ENCODE measurements at regions not wholly inside any gene's neighbourhood (a gene's known extent, or its start where the extent isn't known, plus 50 kb on each side); places are given as distances from the start of the nearest gene placed in this dataset.

GRCh38 chr2:145020139-145020538 lies 500.2 kb upstream of the ZEB2 start:
- Histone ChIP-seq H3K27ac (replicated peaks) (no peak overlapping the region), H3K4me3 (replicated peaks; ENCODE audit: insufficient read depth, low read length) (no peak overlapping the region), H3K27me3 (ENCODE audit: insufficient read depth, poor library complexity, severe bottlenecking) (no peaks in the 10 kb centered on the region)
- no peak for DNase-seq (ENCODE audit: low read depth in 1 of 2, low spot score in 1 of 2)
- TF ChIP-seq POLR2AphosphoS5 (IDR thresholded peaks at IDR 0.05; ENCODE audit: low read depth) (no peak), REST (IDR thresholded peaks at IDR 0.05; ENCODE audit: insufficient replicate concordance, low read depth) (no peak), SPI1 (IDR thresholded peaks at IDR 0.05; ENCODE audit: borderline replicate concordance, low read depth) (no peak), CTCF (IDR thresholded peaks at IDR 0.05; ENCODE audit: insufficient read depth, low read length) (no peak), GABPA (IDR thresholded peaks at IDR 0.05; ENCODE audit: low read depth) (no peak)

DNA sequence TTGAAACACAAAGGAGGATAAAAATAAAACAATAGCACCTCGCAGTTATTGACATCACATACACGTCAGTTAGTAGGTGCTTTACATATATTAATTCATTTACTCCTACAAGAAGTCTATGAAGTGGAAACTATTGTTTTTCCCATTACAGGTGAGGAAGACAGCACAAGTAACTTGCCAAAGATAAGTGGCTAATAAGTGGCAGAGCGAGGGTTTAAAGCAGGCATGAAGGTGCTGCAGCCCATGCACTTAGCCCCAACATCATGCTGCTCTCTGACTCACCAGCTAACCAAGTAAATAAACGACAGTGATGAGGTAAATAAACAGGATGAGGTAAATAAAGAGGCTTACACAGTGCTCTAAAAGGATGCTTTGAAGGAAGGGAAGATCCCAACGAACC lies 498.6 kb upstream of the ZEB2 start:
- no peak overlapping the region for H3K27ac ChIP-seq (replicated peaks)
- TF ChIP-seq SPI1 (IDR thresholded peaks at IDR 0.05; ENCODE audit: borderline replicate concordance, low read depth): no peak
- no peak for TF ChIP-seq POLR2AphosphoS5 (IDR thresholded peaks at IDR 0.05; ENCODE audit: low read depth)
- TF ChIP-seq REST (IDR thresholded peaks at IDR 0.05; ENCODE audit: insufficient replicate concordance, low read depth): no peak
- TF ChIP-seq GABPA (IDR thresholded peaks at IDR 0.05; ENCODE audit: low read depth): no peak
- TF ChIP-seq CTCF (IDR thresholded peaks at IDR 0.05; ENCODE audit: insufficient read depth, low read length): no peak

GRCh38 chr2:145017149-145017548 lies 497.2 kb upstream of the ZEB2 start:
- Histone ChIP-seq H3K27me3 (ENCODE audit: insufficient read depth, poor library complexity, severe bottlenecking) (no peaks in the 10 kb centered on the region), H3K4me3 (replicated peaks; ENCODE audit: insufficient read depth, low read length) (no peak overlapping the region), H3K27ac (replicated peaks) (no peak overlapping the region)
- no peak for DNase-seq (ENCODE audit: low read depth in 1 of 2, low spot score in 1 of 2)
- TF ChIP-seq GABPA (IDR thresholded peaks at IDR 0.05; ENCODE audit: low read depth): no peak
- no peak for TF ChIP-seq SPI1 (IDR thresholded peaks at IDR 0.05; ENCODE audit: borderline replicate concordance, low read depth)
- TF ChIP-seq REST (IDR thresholded peaks at IDR 0.05; ENCODE audit: insufficient replicate concordance, low read depth): no peak
- TF ChIP-seq CTCF (IDR thresholded peaks at IDR 0.05; ENCODE audit: insufficient read depth, low read length): no peak

More for the DNA sequence above, 498.6 kb upstream of the ZEB2 start:
- no peak for DNase-seq (ENCODE audit: low read depth in 1 of 2, low spot score in 1 of 2)
- no peaks in the 10 kb centered on the region for H3K27me3 ChIP-seq (ENCODE audit: insufficient read depth, poor library complexity, severe bottlenecking)
- no peak overlapping the region for H3K4me3 ChIP-seq (replicated peaks; ENCODE audit: insufficient read depth, low read length)

All from HL-60 (cell line).